ENCODE measurements at regions not wholly inside any gene's neighbourhood (a gene's known extent, or its start where the extent isn't known, plus 50 kb on each side); places are given as distances from the start of the nearest gene placed in this dataset.

DNA sequence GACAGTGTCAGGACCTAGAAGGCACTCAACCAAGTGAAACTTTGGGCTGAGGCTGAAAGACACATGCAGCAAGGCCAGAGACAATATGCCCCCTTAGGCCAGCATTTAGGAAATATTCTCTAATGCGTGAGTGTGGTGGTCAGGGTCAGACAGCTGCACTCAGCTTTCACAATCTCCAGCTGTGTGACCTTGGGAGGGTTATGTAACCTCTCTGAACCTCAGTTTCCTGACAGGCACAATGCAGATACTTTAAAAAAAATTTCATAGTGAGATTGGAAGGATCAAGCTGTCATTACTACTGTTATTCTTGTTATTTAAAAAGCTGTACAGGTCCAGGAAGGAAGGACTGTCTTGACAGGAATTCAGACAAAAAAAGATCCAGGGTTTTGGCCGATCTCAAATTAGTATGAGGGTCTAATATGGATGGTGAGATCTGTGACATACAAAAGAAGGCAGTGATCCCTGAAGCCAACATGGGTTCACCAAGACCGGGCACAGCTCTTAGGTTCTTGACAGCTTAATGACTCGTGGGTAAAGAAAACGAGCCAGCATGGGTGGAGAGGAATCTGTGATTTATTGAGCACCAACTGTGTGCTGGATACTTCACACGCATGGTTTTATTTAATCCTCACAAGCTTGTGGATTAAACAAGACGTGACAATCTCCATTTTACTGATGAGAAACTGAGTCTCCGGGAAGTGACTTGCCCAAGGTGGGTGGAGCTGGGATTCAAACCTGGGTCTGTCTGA lies 54.6 kb upstream of the POU3F1 start:
- Histone ChIP-seq H3K4me1 (peaks cover 5% of the 10 kb centered on the region), H3K9me3 (no peaks in the 10 kb centered on the region), H3K4me3 (no peak overlapping the region), H3K27ac (no peak overlapping the region), H3K36me3 (ENCODE audit: insufficient read depth in 1 of 2, low read depth in 1 of 2) (no peaks in the 10 kb centered on the region), H3K27me3 (ENCODE audit: insufficient read depth in 3 of 3, low read length in 2 of 3) (no peaks in the 10 kb centered on the region)
- intact Hi-C loops (cut with DNase I), result no loop called here
- 30 to 45% (median 32%) methylated on average over 8 of the region's 8 CpGs for WGBS, 3 donors
- DNase-seq (no peak), ATAC-seq (peak in 2 of 4 donors; percentile 52 to 61)
- TF ChIP-seq, protein P1, sequence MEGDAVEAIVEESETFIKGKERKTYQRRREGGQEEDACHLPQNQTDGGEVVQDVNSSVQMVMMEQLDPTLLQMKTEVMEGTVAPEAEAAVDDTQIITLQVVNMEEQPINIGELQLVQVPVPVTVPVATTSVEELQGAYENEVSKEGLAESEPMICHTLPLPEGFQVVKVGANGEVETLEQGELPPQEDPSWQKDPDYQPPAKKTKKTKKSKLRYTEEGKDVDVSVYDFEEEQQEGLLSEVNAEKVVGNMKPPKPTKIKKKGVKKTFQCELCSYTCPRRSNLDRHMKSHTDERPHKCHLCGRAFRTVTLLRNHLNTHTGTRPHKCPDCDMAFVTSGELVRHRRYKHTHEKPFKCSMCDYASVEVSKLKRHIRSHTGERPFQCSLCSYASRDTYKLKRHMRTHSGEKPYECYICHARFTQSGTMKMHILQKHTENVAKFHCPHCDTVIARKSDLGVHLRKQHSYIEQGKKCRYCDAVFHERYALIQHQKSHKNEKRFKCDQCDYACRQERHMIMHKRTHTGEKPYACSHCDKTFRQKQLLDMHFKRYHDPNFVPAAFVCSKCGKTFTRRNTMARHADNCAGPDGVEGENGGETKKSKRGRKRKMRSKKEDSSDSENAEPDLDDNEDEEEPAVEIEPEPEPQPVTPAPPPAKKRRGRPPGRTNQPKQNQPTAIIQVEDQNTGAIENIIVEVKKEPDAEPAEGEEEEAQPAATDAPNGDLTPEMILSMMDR (IDR thresholded peaks at IDR 0.05), result no peak

DNA sequence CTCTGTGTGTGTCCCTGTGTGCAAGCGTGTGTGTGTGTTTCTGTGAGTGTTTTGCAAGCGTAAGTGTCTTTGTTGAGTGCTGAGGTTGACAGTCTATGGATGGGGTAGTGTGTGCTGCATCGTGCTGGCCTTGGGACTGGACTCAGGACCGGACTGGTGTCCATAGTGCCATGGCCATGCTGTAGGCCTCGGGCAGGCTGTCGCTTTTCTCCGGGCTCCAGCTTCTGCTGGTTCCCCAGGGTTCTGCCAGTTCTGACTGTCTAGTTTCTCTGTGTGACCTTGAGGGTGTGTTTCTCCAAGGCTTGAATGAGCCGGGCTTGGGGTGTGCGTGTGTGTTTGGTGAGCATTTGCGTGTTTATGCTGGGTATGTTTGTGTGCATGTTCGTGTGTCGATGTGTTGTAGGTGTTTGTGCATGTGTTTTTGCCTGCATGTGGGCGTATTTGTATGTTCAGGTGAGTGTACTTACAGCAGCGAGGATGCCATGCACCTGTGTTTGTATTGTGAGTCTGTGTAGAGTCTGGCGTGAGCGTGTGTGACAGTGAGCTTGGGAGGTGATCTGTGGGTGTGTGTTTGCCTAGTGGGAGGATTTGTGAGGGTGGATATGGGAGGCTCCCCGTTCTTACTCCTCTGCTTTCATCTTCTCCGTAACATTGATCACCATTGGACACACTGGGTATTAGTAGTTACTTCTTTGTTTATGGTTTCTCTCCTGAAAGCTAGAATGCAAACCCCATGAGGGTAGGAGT lies 51.7 kb upstream of the POU3F1 start:
- Histone ChIP-seq H3K9me3 (no peaks in the 10 kb centered on the region), H3K36me3 (ENCODE audit: insufficient read depth in 1 of 2, low read depth in 1 of 2) (no peaks in the 10 kb centered on the region), H3K27ac (no peak overlapping the region), H3K4me1 (peaks cover 5% of the 10 kb centered on the region), H3K27me3 (ENCODE audit: insufficient read depth in 3 of 3, low read length in 2 of 3) (no peaks in the 10 kb centered on the region), H3K4me3 (no peak overlapping the region)
- intact Hi-C loops (cut with DNase I), result no loop called here
- DNase-seq (no peak), ATAC-seq (no peak)
- WGBS, 3 donors, result 82 to 87% (median 84%) methylated on average over 18 of the region's 18 CpGs
- TF ChIP-seq, protein P1 (IDR thresholded peaks at IDR 0.05), result no peak

DNA sequence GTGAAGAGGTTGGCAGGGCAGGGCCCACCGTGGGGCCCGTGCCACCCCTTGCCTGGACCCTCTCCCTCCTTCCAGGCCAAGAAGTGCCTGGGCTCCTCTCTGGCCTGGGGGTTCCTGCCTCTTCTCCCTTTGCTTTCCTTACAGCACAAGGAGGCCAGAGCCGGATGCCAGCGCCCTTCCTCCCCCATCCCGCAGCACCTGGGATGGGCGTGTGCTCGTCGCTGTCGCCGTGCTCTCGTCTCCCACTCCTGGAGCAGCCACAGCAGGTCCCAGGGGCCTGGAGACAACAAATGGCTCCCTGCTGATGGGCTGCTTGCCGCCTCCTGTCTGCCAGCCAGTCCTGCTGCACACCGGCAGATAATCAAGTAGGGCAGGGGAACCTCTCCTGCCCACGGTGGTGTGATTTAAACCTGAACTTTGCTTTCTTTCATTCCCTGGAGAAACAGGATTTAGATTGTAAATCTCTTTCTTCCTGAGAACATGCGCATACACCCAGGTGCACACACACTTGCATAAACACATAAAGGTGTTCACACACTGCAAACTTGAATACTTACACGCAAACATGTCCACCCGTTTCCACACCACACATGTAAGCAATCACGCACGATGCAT lies 50.8 kb upstream of the POU3F1 start:
- no peak for ATAC-seq
- no peak for DNase-seq
- intact Hi-C loops (cut with DNase I), result no loop called here
- Histone ChIP-seq H3K9me3 (no peaks in the 10 kb centered on the region), H3K4me3 (no peak overlapping the region), H3K27me3 (ENCODE audit: insufficient read depth in 3 of 3, low read length in 2 of 3) (no peaks in the 10 kb centered on the region), H3K36me3 (ENCODE audit: insufficient read depth in 1 of 2, low read depth in 1 of 2) (no peaks in the 10 kb centered on the region), H3K4me1 (no peaks in the 10 kb centered on the region), H3K27ac (no peak overlapping the region)
- TF ChIP-seq, protein P1 (IDR thresholded peaks at IDR 0.05), result no peak
- WGBS, 3 donors, result 68 to 80% (median 79%) methylated on average over 16 to 19 of the region's 19 CpGs

All from psoas muscle (tissue), 7 donors.